HepG2 (cell line): ENCODE measurements at regions not wholly inside any gene's neighbourhood (a gene's known extent, or its start where the extent isn't known, plus 50 kb on each side); places are given as distances from the start of the nearest gene placed in this dataset.

Experiments used
- ATAC-seq: fragments of 200-7000 bp; cut with Tn5 transposase; 3 replicates; pipeline ENCODE4 v1.9.1; 2020; ENCODE audit warnings: mild to moderate bottlenecking, moderate library complexity
- BruUV-seq: library from RNA; stranded (reverse); fragments of 400-500 nt; replicated peaks from 2 replicates; lab custom pipeline; 2021; lab: Mats Ljungman, UMichigan
- CTCF ChIA-PET: fragments of 300-600 bp; formaldehyde crosslinking; extraction: SDS; loops from one replicate; lab custom pipeline; 2021; ENCODE audit warnings: low total read pairs, inconsistent platforms, low intra/inter-chr PET ratio; lab: Yijun Ruan, JAX
- POLR2A ChIA-PET: fragments of 350-600 bp; sonication (Branson Sonifier 250); formaldehyde crosslinking; loops from one replicate; lab custom pipeline; 2020; ENCODE audit warnings: antibody characterized with exemption, inconsistent platforms; lab: Yijun Ruan, JAX
- DNase-seq: peaks from one replicate; pipeline ENCODE4 v3.0.0-alpha.2; 2015; ENCODE audit warnings: low spot score
- FAIRE-seq: peaks from 3 replicates; lab custom pipeline; 2011; peaks lifted over from hg19 to GRCh38; lab: Jason Lieb, UNC
- H2AFZ ChIP-seq: one replicate; pipeline ENCODE4 v1.6.1; 2011; ENCODE audit warnings: low read length, inconsistent platforms
- H3K27ac ChIP-seq: fragments of 300-600 bp; 3 replicates; pipeline ENCODE4 v1.8.0; 2011; ENCODE audit warnings: mixed run types, mild to moderate bottlenecking, mixed read lengths, low read length, inconsistent platforms; ENCODE audit not compliant: insufficient read depth; ENCODE audit errors: extremely low read length
- H3K27me3 ChIP-seq, 2 experiments: fragments of 200-600 bp in 1 of 2; 2 replicates in 1 of 2; 3 replicates in 1 of 2; pipeline versions ENCODE4 v1.6.0 to v1.8.0; 2011; ENCODE audit warnings: low read length in 2 of 2, mild to moderate bottlenecking in 2 of 2, moderate library complexity in 2 of 2, inconsistent platforms in 1 of 2; ENCODE audit not compliant: insufficient read depth in 2 of 2, control insufficient read depth in 1 of 2
- H3K36me3 ChIP-seq, 2 experiments: fragments of 200-600 bp in 1 of 2; replicated peaks in 1 of 2; 2 replicates in 1 of 2; 3 replicates in 1 of 2; pipeline versions ENCODE4 v1.5.1 to v1.8.0; 2011; ENCODE audit warnings: low read length in 2 of 2, inconsistent platforms in 1 of 2; ENCODE audit not compliant: insufficient read depth in 2 of 2, control insufficient read depth in 1 of 2
- H3K4me1 ChIP-seq: 2 replicates; pipeline ENCODE4 v1.5.1; 2012; ENCODE audit warnings: low read length, inconsistent platforms; ENCODE audit not compliant: insufficient read depth
- H3K4me2 ChIP-seq: 2 replicates; pipeline ENCODE4 v1.6.0; 2011; ENCODE audit warnings: low read depth, low read length, inconsistent platforms
- H3K4me3 ChIP-seq, 3 experiments: fragments of 200-600 bp in 1 of 3; sonication (generic), shearing (Covaris generic) in 1 of 3; replicated peaks in 1 of 3; 2 replicates each; pipeline ENCODE4 v1.5.1; 2011 to 2016; ENCODE audit warnings: low read length in 3 of 3, inconsistent platforms in 2 of 3, low read depth in 2 of 3, mild to moderate bottlenecking in 2 of 3, control low read depth in 1 of 3, mixed read lengths in 1 of 3; ENCODE audit not compliant: insufficient read depth in 1 of 3
- H3K79me2 ChIP-seq: one replicate; pipeline ENCODE4 v1.6.1; 2011; ENCODE audit warnings: low read length, inconsistent platforms; ENCODE audit not compliant: insufficient read depth
- H3K9ac ChIP-seq: 2 replicates; pipeline ENCODE4 v1.6.0; 2011; ENCODE audit warnings: mild to moderate bottlenecking, low read depth, low read length, inconsistent platforms; ENCODE audit not compliant: insufficient read depth
- H3K9me3 ChIP-seq: 2 replicates; pipeline ENCODE4 v1.5.1; 2012; ENCODE audit warnings: mild to moderate bottlenecking, low read length
- H4K20me1 ChIP-seq: 2 replicates; pipeline ENCODE4 v1.6.0; 2011; ENCODE audit warnings: inconsistent platforms, mild to moderate bottlenecking, low read length, moderate library complexity; ENCODE audit not compliant: insufficient read depth
- ATM ChIP-seq: fragments of 450-650 bp; IDR thresholded peaks from 2 replicates; pipeline ENCODE4 v1.7.1; 2017; ENCODE audit warnings: mild to moderate bottlenecking, borderline replicate concordance
- HNF1A ChIP-seq, 2 experiments: sonication (generic) in 1 of 2; formaldehyde crosslinking in 1 of 2; IDR thresholded peaks; 2 replicates each; pipeline versions ENCODE4 v1.4.0 to v1.6.1; 2016 to 2020; ENCODE audit warnings: borderline replicate concordance in 1 of 2, low read depth in 1 of 2, mild to moderate bottlenecking in 1 of 2, missing genetic modification reagents in 1 of 2
- JDP2 ChIP-seq: sonication (generic); formaldehyde crosslinking; IDR thresholded peaks from 2 replicates; pipeline ENCODE4 v1.8.1; 2022; ENCODE audit warnings: missing genetic modification reagents, borderline replicate concordance
- KLF16 ChIP-seq, 2 experiments: sonication (generic) in 1 of 2; formaldehyde crosslinking in 1 of 2; IDR thresholded peaks; 2 replicates each; pipeline versions ENCODE4 v1.6.1 to v1.8.0; 2016 to 2023; ENCODE audit warnings: missing genetic modification reagents in 2 of 2, missing compliant biosample characterization in 1 of 2
- MAF1 ChIP-seq: sonication (generic); formaldehyde crosslinking; IDR thresholded peaks from 2 replicates; pipeline ENCODE4 v1.5.0; 2020; ENCODE audit warnings: missing genetic modification reagents, borderline replicate concordance
- PLRG1 ChIP-seq: fragments of 450-650 bp; conservative IDR thresholded peaks from 2 replicates; pipeline ENCODE4 v1.6.1; 2016
- PRDM15 ChIP-seq: sonication (generic); formaldehyde crosslinking; IDR thresholded peaks from 2 replicates; pipeline ENCODE4 v1.4.0; 2020; ENCODE audit warnings: missing genetic modification reagents
- ZNF556 ChIP-seq: sonication (generic); formaldehyde crosslinking; IDR thresholded peaks from 2 replicates; pipeline ENCODE4 v1.4.0; 2020; ENCODE audit warnings: mild to moderate bottlenecking, missing genetic modification reagents, borderline replicate concordance
- ZNF839 ChIP-seq: sonication (generic); formaldehyde crosslinking; IDR thresholded peaks from 2 replicates; pipeline ENCODE4 v1.4.0; 2020; ENCODE audit warnings: missing genetic modification reagents, mild to moderate bottlenecking, borderline replicate concordance
- ZSCAN20 ChIP-seq: sonication (generic); formaldehyde crosslinking; IDR thresholded peaks from 2 replicates; pipeline ENCODE4 v1.4.0; 2020; ENCODE audit warnings: missing genetic modification reagents, mild to moderate bottlenecking, borderline replicate concordance
- WGBS: methylation state at CpG from one replicate; pipeline ENCODE4 v1.1.6; 2017; ENCODE audit warnings: low lambda C conversion rate; 5-methylcytosine and 5-hydroxymethylcytosine counted together
- in situ Hi-C: cut with HindIII; loops from 2 replicates; pipeline ENCODE4 v1.10.0; 2017; ENCODE audit warnings: low pct_unique_long_range_greater_than_20kb; ENCODE audit not compliant: extremely low pct_ligation_motif_present
- intact Hi-C: fragments of 100-400 bp; cut with micrococcal nuclease; formaldehyde crosslinking; loops from one replicate; pipeline ENCODE4 v1.10.0; 2022; ENCODE audit not compliant: unreplicated experiment

GRCh38 chr10:126836009-126836408 lies 69.2 kb upstream of the DOCK1 start:
- no TSS peak for BruUV-seq
- Histone ChIP-seq H3K9me3 (no peaks in the 10 kb centered on the region), H4K20me1 (no peaks in the 10 kb centered on the region), H3K4me2 (no peak overlapping the region), H3K79me2 (no peaks in the 10 kb centered on the region), H3K4me1 (0 out of 2 replicates have a peak, but pooled peaks cover 5% of the 10 kb centered on the region), H2AFZ (no peak overlapping the region), H3K27me3 (peaks cover 0 to 21% of the 10 kb centered on the region in 2 experiments; a peak in 2 of 5 replicates), H3K27ac (no peak overlapping the region), H3K4me3 (no peak overlapping the region), H3K36me3 (no peaks in the 10 kb centered on the region), H3K9ac (no peak overlapping the region)
- ChIA-PET POLR2A (no interaction called here), CTCF (no interaction called here)
- WGBS: 19% methylated on average over 4 of the region's 4 CpGs
- DNase-seq (no peak), ATAC-seq (no peak), FAIRE-seq (no peak)
- in situ Hi-C loops (no loop called here), intact Hi-C loops (no loop called here)
- TF ChIP-seq PRDM15: no peak
- no peak for TF ChIP-seq HNF1A (IDR thresholded peaks at IDR 0.05; ENCODE audit: low read depth)
- no peak for TF ChIP-seq HNF1A (CRISPR knock-in tag; IDR thresholded peaks at IDR 0.05; ENCODE audit: borderline replicate concordance)
- TF ChIP-seq JDP2: no peak
- no peak for TF ChIP-seq MAF1 (CRISPR knock-in tag)
- no peak for TF ChIP-seq ZSCAN20 (CRISPR knock-in tag)
- no peak for TF ChIP-seq ATM
- no peak for TF ChIP-seq ZNF839
- TF ChIP-seq PLRG1: no peak
- no peak for TF ChIP-seq ZNF556
- TF ChIP-seq KLF16 (CRISPR knock-in tag; IDR thresholded peaks at IDR 0.05): no peak
